RWPE2 (cell line): ENCODE measurements at regions not wholly inside any gene's neighbourhood (a gene's known extent, or its start where the extent isn't known, plus 50 kb on each side); places are given as distances from the start of the nearest gene placed in this dataset.

Experiments used
- ATAC-seq: fragments of 200-7000 bp; cut with Tn5 transposase; 3 replicates; pipeline ENCODE4 v1.9.1; 2021; ENCODE audit warnings: low read depth
- DNase-seq: peaks from one replicate; pipeline ENCODE4 v3.0.0-alpha.2; 2020; ENCODE audit warnings: low spot score
- H3K27ac ChIP-seq: fragments of 450-650 bp; 2 replicates; pipeline ENCODE4 v1.5.1; 2017; ENCODE audit warnings: mild to moderate bottlenecking; ENCODE audit not compliant: poor library complexity, severe bottlenecking
- H3K27me3 ChIP-seq: fragments of 250-450 bp; sonication (Bioruptor Pico); 2 replicates; pipeline ENCODE4 v1.5.1; 2021; ENCODE audit warnings: mild to moderate bottlenecking, moderate library complexity; ENCODE audit not compliant: insufficient read depth, poor library complexity, severe bottlenecking
- H3K36me3 ChIP-seq: fragments of 250-450 bp; sonication (Bioruptor Pico); 2 replicates; pipeline ENCODE4 v1.5.1; 2020; ENCODE audit warnings: low read depth, mild to moderate bottlenecking, moderate library complexity
- H3K4me1 ChIP-seq: fragments of 250-450 bp; sonication (Bioruptor Pico); 2 replicates; pipeline ENCODE4 v1.5.1; 2021; ENCODE audit warnings: mild to moderate bottlenecking, moderate library complexity; ENCODE audit not compliant: insufficient read depth, poor library complexity, severe bottlenecking
- H3K4me3 ChIP-seq: fragments of 250-450 bp; sonication (Bioruptor Pico); 2 replicates; pipeline ENCODE4 v1.5.1; 2021; ENCODE audit warnings: mild to moderate bottlenecking, moderate library complexity; ENCODE audit not compliant: severe bottlenecking
- H3K9me3 ChIP-seq: fragments of 250-450 bp; sonication (Bioruptor Pico); 2 replicates; pipeline ENCODE4 v1.5.1; 2021; ENCODE audit warnings: mild to moderate bottlenecking, moderate library complexity; ENCODE audit not compliant: severe bottlenecking
- CTCF ChIP-seq: fragments of 450-650 bp; IDR thresholded peaks from one replicate; pipeline ENCODE4 v1.5.1; 2017; ENCODE audit warnings: mild to moderate bottlenecking, moderate library complexity; ENCODE audit not compliant: poor library complexity, severe bottlenecking

GRCh38 chr1:218066332-218066731, 218.8 kb upstream of the RRP15 start:
- Histone ChIP-seq H3K36me3 (no peaks in the 10 kb centered on the region), H3K27ac (no peak overlapping the region), H3K4me1 (no peaks in the 10 kb centered on the region), H3K4me3 (no peak overlapping the region), H3K9me3 (no peaks in the 10 kb centered on the region), H3K27me3 (no peaks in the 10 kb centered on the region)
- no peak for TF ChIP-seq CTCF
- ATAC-seq (no peak), DNase-seq (no peak)

- TF ChIP-seq CTCF, result no peak
- ATAC-seq (no peak), DNase-seq (no peak)
- H3K36me3 ChIP-seq, result no peaks in the 10 kb centered on the region
- no peaks in the 10 kb centered on the region for H3K27me3 ChIP-seq
- no peaks in the 10 kb centered on the region for H3K9me3 ChIP-seq
- no peak overlapping the region for H3K27ac ChIP-seq
- no peak overlapping the region for H3K4me3 ChIP-seq
- no peaks in the 10 kb centered on the region for H3K4me1 ChIP-seq
These were observed 216.9 kb upstream of the RRP15 start for GRCh38 chr1:218068241-218068640.

- TF ChIP-seq CTCF, result no peak
- Histone ChIP-seq H3K4me3 (no peak overlapping the region), H3K4me1 (no peaks in the 10 kb centered on the region), H3K9me3 (no peaks in the 10 kb centered on the region), H3K36me3 (no peaks in the 10 kb centered on the region), H3K27ac (no peak overlapping the region), H3K27me3 (no peaks in the 10 kb centered on the region)
- DNase-seq (no peak), ATAC-seq (no peak)
These were observed 215.9 kb upstream of the RRP15 start for GRCh38 chr1:218069180-218069579.

GRCh38 chr1:218073062-218073461, 212.0 kb upstream of the RRP15 start:
- ATAC-seq (no peak), DNase-seq (no peak)
- Histone ChIP-seq H3K4me1 (no peaks in the 10 kb centered on the region), H3K27ac (no peak overlapping the region), H3K36me3 (no peaks in the 10 kb centered on the region), H3K9me3 (no peaks in the 10 kb centered on the region), H3K27me3 (no peaks in the 10 kb centered on the region), H3K4me3 (no peak overlapping the region)
- no peak for TF ChIP-seq CTCF

DNA sequence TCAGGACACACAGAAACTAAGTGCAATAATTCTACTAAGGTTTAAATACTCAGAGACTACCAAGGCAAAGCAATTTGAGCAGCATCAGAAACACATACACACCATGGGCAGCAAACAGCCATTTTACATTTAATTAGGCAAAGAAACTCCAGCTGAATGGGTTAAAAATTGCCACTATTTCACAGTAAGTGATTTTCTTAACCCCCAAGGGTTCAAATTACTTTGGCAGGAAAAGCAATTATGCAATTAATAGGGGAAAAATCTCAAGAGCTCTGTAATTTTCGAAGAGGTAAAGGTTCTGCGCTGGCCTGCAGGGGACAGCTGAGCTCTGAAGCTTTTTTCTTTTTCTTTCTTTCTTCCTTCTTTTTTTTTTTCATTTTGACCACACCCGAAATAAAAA, 206.2 kb upstream of the RRP15 start:
- H3K36me3 ChIP-seq, result no peaks in the 10 kb centered on the region
- no peak overlapping the region for H3K27ac ChIP-seq
- no peak overlapping the region for H3K4me3 ChIP-seq
- H3K4me1 ChIP-seq, result no peaks in the 10 kb centered on the region
- DNase-seq (no peak), ATAC-seq (no peak)
- TF ChIP-seq CTCF, result no peak
- no peaks in the 10 kb centered on the region for H3K27me3 ChIP-seq
- H3K9me3 ChIP-seq, result no peaks in the 10 kb centered on the region
